Lung (tissue), 11 donors: ENCODE measurements at regions not wholly inside any gene's neighbourhood (a gene's known extent, or its start where the extent isn't known, plus 50 kb on each side); places are given as distances from the start of the nearest gene placed in this dataset.

Experiments used
- ATAC-seq: fragments of 200-7000 bp; cut with Tn5 transposase; one replicate; pipeline ENCODE4 v1.9.1; 2020; ENCODE audit warnings: moderate number of reproducible peaks; ENCODE audit not compliant: insufficient read depth, low FRiP score
- DNase-seq, 3 donors: peaks; one replicate each; pipeline ENCODE4 v3.0.0-alpha.2; 2013 to 2017
- H3K27ac ChIP-seq, 2 donors: one replicate each; pipeline ENCODE4 v1.5.1; 2013; ENCODE audit warnings: mild to moderate bottlenecking in 2 of 2, moderate library complexity in 2 of 2, control low read depth in 1 of 2, inconsistent platforms in 1 of 2, low read depth in 1 of 2, low read length in 1 of 2
- H3K27me3 ChIP-seq, 3 donors: one replicate each; pipeline ENCODE4 v1.5.1; 2013; ENCODE audit warnings: low read length in 2 of 3; ENCODE audit not compliant: control insufficient read depth in 3 of 3, insufficient read depth in 3 of 3
- H3K36me3 ChIP-seq, 4 donors: one replicate each; pipeline ENCODE4 v1.5.1; 2013; ENCODE audit warnings: low read length in 4 of 4, mild to moderate bottlenecking in 1 of 4, moderate library complexity in 1 of 4; ENCODE audit not compliant: control insufficient read depth in 4 of 4, insufficient read depth in 4 of 4
- H3K4me1 ChIP-seq, 5 donors: one replicate each; pipeline ENCODE4 v1.5.1; 2013; ENCODE audit warnings: low read length in 5 of 5, mild to moderate bottlenecking in 2 of 5, moderate library complexity in 1 of 5; ENCODE audit not compliant: control insufficient read depth in 5 of 5, insufficient read depth in 5 of 5
- H3K4me3 ChIP-seq: one replicate; pipeline ENCODE4 v1.5.1; 2013; ENCODE audit warnings: mild to moderate bottlenecking, control low read depth, moderate library complexity
- H3K9ac ChIP-seq, 2 donors: one replicate each; pipeline ENCODE4 v1.5.1; 2013; ENCODE audit warnings: low read length in 2 of 2, control low read depth in 1 of 2; ENCODE audit not compliant: insufficient read depth in 1 of 2
- H3K9me3 ChIP-seq, 4 donors: one replicate each; pipeline ENCODE4 v1.5.1; 2013; ENCODE audit warnings: low read length in 3 of 4, mild to moderate bottlenecking in 1 of 4, moderate library complexity in 1 of 4; ENCODE audit not compliant: control insufficient read depth in 4 of 4, insufficient read depth in 3 of 4
- whole genome bisulfite sequencing, 2 donors: extraction: QIAGEN DNeasy Blood & Tissue Kit; methylation state at CpG; one replicate each; pipeline ENCODE4 v1.1.7; 2013; 5-methylcytosine and 5-hydroxymethylcytosine counted together
- TF ChIP-seq, protein P1 (sequence below): IDR thresholded peaks from 2 replicates; pipeline ENCODE4 v1.5.1; 2012; ENCODE audit warnings: mild to moderate bottlenecking; ENCODE audit errors: control extremely low read depth, extremely low read depth
- donor health status: control.
- donor health status: control.
- donor health status: Bipolar disorder and iron deficiency.
- donor health status: healthy.
- donor health status: DM: yes; HTN: yes; CAD: no.

DNA sequence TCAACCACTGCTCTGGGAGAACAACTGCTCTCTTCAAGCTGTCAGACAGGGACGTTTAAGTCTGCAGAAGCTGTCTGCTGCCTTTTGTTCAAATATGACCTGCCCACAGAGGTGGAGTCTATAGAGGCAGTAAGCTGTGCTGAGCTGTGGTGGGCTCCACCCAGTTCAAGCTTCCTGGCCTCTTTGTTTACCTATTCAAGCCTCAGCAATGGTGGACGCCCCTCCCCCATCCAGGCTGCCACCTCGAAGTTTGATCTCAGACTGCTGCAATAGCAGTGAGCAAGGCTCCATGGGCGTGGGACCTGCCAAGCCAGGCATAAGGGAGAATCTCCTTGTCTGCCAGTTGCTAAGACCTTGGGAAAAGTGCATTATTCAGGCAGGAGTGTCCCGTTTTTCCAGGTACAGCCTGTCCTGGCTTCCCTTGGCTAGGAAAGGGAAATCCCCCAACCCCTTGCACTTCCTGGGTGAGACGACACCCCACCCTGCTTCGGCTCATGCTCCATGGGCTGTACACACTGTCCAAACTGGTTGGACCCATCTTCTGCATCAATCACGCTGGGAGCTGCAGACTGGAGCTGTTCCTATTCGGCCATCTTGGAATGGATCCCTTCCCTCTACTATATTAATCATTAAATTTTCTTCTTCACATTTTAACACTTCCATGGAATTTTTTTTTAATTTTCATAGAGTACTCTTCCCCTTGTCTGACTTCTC, 167.0 kb upstream of the UBE2E2 start:
- TF ChIP-seq, protein P1, sequence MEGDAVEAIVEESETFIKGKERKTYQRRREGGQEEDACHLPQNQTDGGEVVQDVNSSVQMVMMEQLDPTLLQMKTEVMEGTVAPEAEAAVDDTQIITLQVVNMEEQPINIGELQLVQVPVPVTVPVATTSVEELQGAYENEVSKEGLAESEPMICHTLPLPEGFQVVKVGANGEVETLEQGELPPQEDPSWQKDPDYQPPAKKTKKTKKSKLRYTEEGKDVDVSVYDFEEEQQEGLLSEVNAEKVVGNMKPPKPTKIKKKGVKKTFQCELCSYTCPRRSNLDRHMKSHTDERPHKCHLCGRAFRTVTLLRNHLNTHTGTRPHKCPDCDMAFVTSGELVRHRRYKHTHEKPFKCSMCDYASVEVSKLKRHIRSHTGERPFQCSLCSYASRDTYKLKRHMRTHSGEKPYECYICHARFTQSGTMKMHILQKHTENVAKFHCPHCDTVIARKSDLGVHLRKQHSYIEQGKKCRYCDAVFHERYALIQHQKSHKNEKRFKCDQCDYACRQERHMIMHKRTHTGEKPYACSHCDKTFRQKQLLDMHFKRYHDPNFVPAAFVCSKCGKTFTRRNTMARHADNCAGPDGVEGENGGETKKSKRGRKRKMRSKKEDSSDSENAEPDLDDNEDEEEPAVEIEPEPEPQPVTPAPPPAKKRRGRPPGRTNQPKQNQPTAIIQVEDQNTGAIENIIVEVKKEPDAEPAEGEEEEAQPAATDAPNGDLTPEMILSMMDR: no peak
- peak in 1 of 3 donors; percentile 15 for DNase-seq
- no peak overlapping the region for H3K4me3 ChIP-seq

DNA sequence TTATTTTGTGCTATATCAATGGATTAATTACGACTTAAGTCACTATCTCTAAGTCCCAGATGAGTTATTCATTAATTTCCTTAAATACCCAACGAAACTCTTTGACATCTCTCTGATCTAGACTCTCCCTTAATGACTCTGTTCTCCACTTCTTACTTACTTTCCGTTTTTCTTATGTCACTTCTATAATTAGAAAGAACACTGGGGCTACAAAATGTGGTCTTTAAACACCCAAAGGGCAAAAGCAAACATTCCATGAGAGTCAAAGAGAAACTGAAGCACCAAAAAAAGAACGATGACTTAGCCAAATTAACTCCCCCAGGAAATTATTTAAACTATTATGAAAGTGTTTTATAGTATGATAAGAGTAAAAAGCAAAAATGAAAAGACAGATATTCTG, 166.4 kb upstream of the UBE2E2 start:
- Histone ChIP-seq H3K36me3 (no peaks in the 10 kb centered on the region), H3K27me3 (no peaks in the 10 kb centered on the region), H3K9me3 (no peaks in the 10 kb centered on the region), H3K27ac (no peak overlapping the region), H3K4me1 (peaks cover 0 to 33% (median 4%) of the 10 kb centered on the region in 5 donors), H3K9ac (no peak overlapping the region), H3K4me3 (no peak overlapping the region)
- DNase-seq (peak in 2 of 3 donors; percentile 38 to 61), ATAC-seq (no peak)
- WGBS, 2 donors: 10 to 16% methylated on average over 4 of the region's 4 CpGs
- TF ChIP-seq, protein P1: no peak

More for the DNA sequence above, 167.0 kb upstream of the UBE2E2 start:
- Histone ChIP-seq H3K4me1 (peaks cover 0 to 33% (median 4%) of the 10 kb centered on the region in 5 donors), H3K27me3 (no peaks in the 10 kb centered on the region), H3K9ac (no peak overlapping the region), H3K36me3 (no peaks in the 10 kb centered on the region), H3K9me3 (no peaks in the 10 kb centered on the region), H3K27ac (no peak overlapping the region)
- ATAC-seq: no peak
- WGBS, 2 donors: 53 to 78% methylated on average over 9 of the region's 9 CpGs

DNA sequence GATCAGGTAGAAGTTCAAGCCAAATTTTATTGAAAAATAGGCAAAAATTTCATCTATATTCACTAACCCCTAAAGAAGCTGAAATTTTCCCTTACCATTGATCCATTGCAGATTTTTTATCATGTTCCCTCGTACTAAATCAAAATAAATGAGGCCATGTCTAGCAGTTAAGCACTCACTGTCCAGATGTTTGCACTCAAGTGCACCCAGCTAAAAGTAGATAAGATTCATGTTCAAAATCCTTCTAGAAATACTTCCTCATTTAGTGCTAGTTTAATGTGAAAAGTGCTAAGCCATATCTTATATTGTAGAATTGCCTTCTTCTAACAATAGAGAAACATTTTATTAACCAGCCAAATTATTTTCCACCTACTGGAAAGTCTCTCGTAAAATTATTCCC, 164.7 kb upstream of the UBE2E2 start:
- Histone ChIP-seq H3K4me1 (peaks cover 0 to 33% (median 4%) of the 10 kb centered on the region in 5 donors), H3K4me3 (no peak overlapping the region), H3K36me3 (no peaks in the 10 kb centered on the region), H3K27ac (no peak overlapping the region), H3K9me3 (no peaks in the 10 kb centered on the region), H3K27me3 (no peaks in the 10 kb centered on the region), H3K9ac (no peak overlapping the region)
- TF ChIP-seq, protein P1: no peak
- 31 to 39% methylated on average over 2 of the region's 2 CpGs for WGBS, 2 donors
- no peak for ATAC-seq
- DNase-seq: peak; percentile 53 to 91 (median 85)
